Prostate gland (tissue), 2 donors: ENCODE measurements at regions not wholly inside any gene's neighbourhood (a gene's known extent, or its start where the extent isn't known, plus 50 kb on each side); places are given as distances from the start of the nearest gene placed in this dataset.

Experiments
- DNase-seq: peaks from one replicate; pipeline ENCODE4 v3.0.0-alpha.2; 2019; ENCODE audit warnings: low spot score
- H3K27ac ChIP-seq, 2 donors: fragments of 200-600 bp; sonication (generic); 2 replicates each; pipeline ENCODE4 v1.5.1; 2017 to 2019
- H3K27me3 ChIP-seq: fragments of 200-600 bp; sonication (generic); replicated peaks from 2 replicates; pipeline ENCODE4 v1.5.1; 2019; ENCODE audit not compliant: insufficient read depth
- H3K36me3 ChIP-seq, 2 donors: fragments of 200-600 bp; sonication (generic); 1 replicate in 1 of 2; 2 replicates in 1 of 2; pipeline versions ENCODE4 v1.5.1 to v1.8.1; 2017 to 2019
- H3K4me1 ChIP-seq: fragments of 200-600 bp; sonication (generic); replicated peaks from 2 replicates; pipeline ENCODE4 v1.5.1; 2019
- H3K4me3 ChIP-seq, 2 donors: fragments of 200-600 bp; sonication (generic); 2 replicates each; pipeline ENCODE4 v1.5.1; 2017 to 2019
- H3K9me3 ChIP-seq: fragments of 200-600 bp; sonication (generic); 2 replicates; pipeline ENCODE4 v1.5.1; 2017
- CTCF ChIP-seq, 4 experiments: fragments of 200-600 bp in 2 of 4; fragments of 450-650 bp in 2 of 4; sonication (generic) in 2 of 4; IDR thresholded peaks; 1 replicate in 3 of 4; 2 replicates in 1 of 4; pipeline ENCODE4 v1.5.1; 2016 to 2019; ENCODE audit warnings: antibody characterized with exemption in 4 of 4, mild to moderate bottlenecking in 2 of 4, moderate library complexity in 2 of 4
- POLR2A ChIP-seq: fragments of 450-650 bp; IDR thresholded peaks from one replicate; pipeline ENCODE4 v1.6.1; 2016; ENCODE audit warnings: antibody characterized with exemption, mild to moderate bottlenecking
- POLR2AphosphoS5 ChIP-seq: sonication (generic); formaldehyde crosslinking; IDR thresholded peaks from one replicate; pipeline ENCODE4 v1.6.1; 2017; ENCODE audit warnings: antibody characterized with exemption
- WGBS: methylation state at CpG from one replicate; pipeline ENCODE4 v1.1.5; 2018; 5-methylcytosine and 5-hydroxymethylcytosine counted together
- intact Hi-C: fragments of 100-400 bp; cut with DNase I; formaldehyde crosslinking; loops from one replicate; pipeline ENCODE4 v1.14.2; 2022

GRCh38 chr6:98324446-98324845 is 509.9 kb upstream of the POU3F2 start:
- no peaks in the 10 kb centered on the region for H3K36me3 ChIP-seq
- WGBS: 10% methylated on average over 3 of the region's 3 CpGs
- no peaks in the 10 kb centered on the region for H3K4me1 ChIP-seq
- H3K4me3 ChIP-seq: no peak overlapping the region
- no peaks in the 10 kb centered on the region for H3K9me3 ChIP-seq
- intact Hi-C loops: no loop called here
- no peak for DNase-seq
- TF ChIP-seq POLR2A (no peak), CTCF (IDR thresholded peaks at IDR 0.05) (no peak), POLR2AphosphoS5 (no peak)
- H3K27ac ChIP-seq: no peak overlapping the region
- no peaks in the 10 kb centered on the region for H3K27me3 ChIP-seq

- no peak overlapping the region for H3K27ac ChIP-seq
- no peaks in the 10 kb centered on the region for H3K27me3 ChIP-seq
- WGBS: 56% methylated on average over 1 of the region's 1 CpG
- no peaks in the 10 kb centered on the region for H3K36me3 ChIP-seq
- no peaks in the 10 kb centered on the region for H3K4me1 ChIP-seq
- no peak for DNase-seq
- intact Hi-C loops: no loop called here
- H3K9me3 ChIP-seq: no peaks in the 10 kb centered on the region
- TF ChIP-seq POLR2AphosphoS5: no peak
- no peak for TF ChIP-seq CTCF (IDR thresholded peaks at IDR 0.05)
- TF ChIP-seq POLR2A: no peak
- no peak overlapping the region for H3K4me3 ChIP-seq
Measured at GRCh38 chr6:98325366-98325765, 509.0 kb upstream of the POU3F2 start.

GRCh38 chr6:98333273-98333672 is 501.1 kb upstream of the POU3F2 start:
- no peak for TF ChIP-seq POLR2AphosphoS5
- TF ChIP-seq CTCF (IDR thresholded peaks at IDR 0.05): no peak
- TF ChIP-seq POLR2A: no peak
- H3K27me3 ChIP-seq: no peaks in the 10 kb centered on the region
- H3K27ac ChIP-seq: no peak overlapping the region
- intact Hi-C loops: no loop called here
- no peaks in the 10 kb centered on the region for H3K9me3 ChIP-seq
- no peak for DNase-seq
- H3K36me3 ChIP-seq: no peaks in the 10 kb centered on the region
- no peak overlapping the region for H3K4me3 ChIP-seq
- WGBS: 72% methylated on average over 2 of the region's 2 CpGs
- H3K4me1 ChIP-seq: no peaks in the 10 kb centered on the region

- no peaks in the 10 kb centered on the region for H3K4me1 ChIP-seq
- no peaks in the 10 kb centered on the region for H3K9me3 ChIP-seq
- no peak for DNase-seq
- intact Hi-C loops: no loop called here
- H3K36me3 ChIP-seq: no peaks in the 10 kb centered on the region
- H3K4me3 ChIP-seq: no peak overlapping the region
- no peaks in the 10 kb centered on the region for H3K27me3 ChIP-seq
- TF ChIP-seq POLR2AphosphoS5 (no peak), CTCF (IDR thresholded peaks at IDR 0.05) (no peak), POLR2A (no peak)
- H3K27ac ChIP-seq: no peak overlapping the region
Measured at GRCh38 chr6:98335594-98335993, 498.8 kb upstream of the POU3F2 start.

GRCh38 chr6:98339506-98339905 is 494.9 kb upstream of the POU3F2 start:
- no peak overlapping the region for H3K4me3 ChIP-seq
- H3K36me3 ChIP-seq: no peaks in the 10 kb centered on the region
- intact Hi-C loops: no loop called here
- no peak for DNase-seq
- 92% methylated on average over 1 of the region's 1 CpG for WGBS
- no peaks in the 10 kb centered on the region for H3K9me3 ChIP-seq
- H3K4me1 ChIP-seq: no peaks in the 10 kb centered on the region
- no peaks in the 10 kb centered on the region for H3K27me3 ChIP-seq
- no peak overlapping the region for H3K27ac ChIP-seq
- TF ChIP-seq POLR2A: no peak
- no peak for TF ChIP-seq CTCF (IDR thresholded peaks at IDR 0.05)
- no peak for TF ChIP-seq POLR2AphosphoS5
